ENCODE measurements at regions not wholly inside any gene's neighbourhood (a gene's known extent, or its start where the extent isn't known, plus 50 kb on each side); places are given as distances from the start of the nearest gene placed in this dataset.

DNA sequence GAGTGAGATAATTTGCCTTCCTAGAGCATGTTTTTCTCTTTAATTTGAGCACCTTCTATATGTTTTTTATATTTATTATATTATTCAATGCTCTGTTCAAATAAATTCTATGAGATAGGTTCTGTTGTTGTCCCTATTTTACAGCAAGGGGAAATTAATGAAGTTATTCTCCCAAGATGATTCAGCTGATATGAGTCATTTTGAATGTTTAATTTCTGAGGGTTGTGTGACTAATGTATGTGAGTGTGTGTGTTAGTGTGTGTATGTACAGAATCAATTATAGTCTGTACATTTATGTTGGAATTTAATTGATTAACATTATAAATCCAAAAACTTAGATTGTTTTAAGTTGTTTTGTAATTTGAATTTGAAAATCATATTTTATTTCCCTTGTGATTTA, 1536.7 kb upstream of the B3GALT2 start:
- ATAC-seq (ENCODE audit: low read depth in 2 of 2) (no peak), DNase-seq (no peak)
- H3K36me3 ChIP-seq (ENCODE audit: control insufficient read depth, insufficient read depth, low read length): no peaks in the 10 kb centered on the region
- H3K9me3 ChIP-seq (ENCODE audit: control insufficient read depth in 2 of 2, low read length in 2 of 2): no peaks in the 10 kb centered on the region
- no peaks in the 10 kb centered on the region for H3K4me1 Mint-ChIP-seq
- peaks cover 0 to 3% (median 0%) of the 10 kb centered on the region in 7 donors for H3K9me3 Mint-ChIP-seq
- H3K4me3 ChIP-seq (ENCODE audit: low read depth, low read length): no peak overlapping the region
- no peaks in the 10 kb centered on the region for H3K4me1 ChIP-seq (ENCODE audit: control insufficient read depth, insufficient read depth, low read length, poor library complexity, severe bottlenecking)
- H3K27ac Mint-ChIP-seq: no peak overlapping the region
- no peaks in the 10 kb centered on the region for H3K27me3 ChIP-seq (ENCODE audit: control insufficient read depth, insufficient read depth, low read length)
- no peaks in the 10 kb centered on the region for H3K27me3 Mint-ChIP-seq
- no peak overlapping the region for H3K27ac ChIP-seq (ENCODE audit: insufficient read depth, low read length, poor library complexity, severe bottlenecking)
- H3K4me3 Mint-ChIP-seq: no peak overlapping the region
- H3K36me3 Mint-ChIP-seq: no peaks in the 10 kb centered on the region

GRCh38 chr1:194717941-194718340, 1531.5 kb upstream of the B3GALT2 start:
- Mint-ChIP-seq H3K9me3 (peaks cover 0 to 3% (median 0%) of the 10 kb centered on the region in 7 donors), H3K4me1 (no peaks in the 10 kb centered on the region), H3K27ac (no peak overlapping the region), H3K36me3 (no peaks in the 10 kb centered on the region), H3K27me3 (no peaks in the 10 kb centered on the region), H3K4me3 (no peak overlapping the region)
- no peaks in the 10 kb centered on the region for H3K27me3 ChIP-seq (ENCODE audit: control insufficient read depth, insufficient read depth, low read length)
- no peaks in the 10 kb centered on the region for H3K36me3 ChIP-seq (ENCODE audit: control insufficient read depth, insufficient read depth, low read length)
- H3K27ac ChIP-seq (ENCODE audit: insufficient read depth, low read length, poor library complexity, severe bottlenecking): no peak overlapping the region
- ATAC-seq (ENCODE audit: low read depth in 2 of 2) (no peak), DNase-seq (no peak)
- H3K4me1 ChIP-seq (ENCODE audit: control insufficient read depth, insufficient read depth, low read length, poor library complexity, severe bottlenecking): no peaks in the 10 kb centered on the region
- no peak overlapping the region for H3K4me3 ChIP-seq (ENCODE audit: low read depth, low read length)
- no peaks in the 10 kb centered on the region for H3K9me3 ChIP-seq (ENCODE audit: control insufficient read depth in 2 of 2, low read length in 2 of 2)

- H3K27ac ChIP-seq (ENCODE audit: insufficient read depth, low read length, poor library complexity, severe bottlenecking): no peak overlapping the region
- no peaks in the 10 kb centered on the region for H3K4me1 Mint-ChIP-seq
- DNase-seq: no peak
- H3K36me3 Mint-ChIP-seq: no peaks in the 10 kb centered on the region
- H3K36me3 ChIP-seq (ENCODE audit: control insufficient read depth, insufficient read depth, low read length): no peaks in the 10 kb centered on the region
- peaks cover 0 to 3% (median 0%) of the 10 kb centered on the region in 7 donors for H3K9me3 Mint-ChIP-seq
- no peaks in the 10 kb centered on the region for H3K27me3 ChIP-seq (ENCODE audit: control insufficient read depth, insufficient read depth, low read length)
- ATAC-seq (ENCODE audit: low read depth in 2 of 2): no peak
- H3K9me3 ChIP-seq (ENCODE audit: control insufficient read depth in 2 of 2, low read length in 2 of 2): no peaks in the 10 kb centered on the region
- no peak overlapping the region for H3K4me3 ChIP-seq (ENCODE audit: low read depth, low read length)
- no peaks in the 10 kb centered on the region for H3K4me1 ChIP-seq (ENCODE audit: control insufficient read depth, insufficient read depth, low read length, poor library complexity, severe bottlenecking)
- H3K27ac Mint-ChIP-seq: no peak overlapping the region
- no peak overlapping the region for H3K4me3 Mint-ChIP-seq
- H3K27me3 Mint-ChIP-seq: no peaks in the 10 kb centered on the region
Measured at GRCh38 chr1:194717334-194717733, 1530.9 kb upstream of the B3GALT2 start.

- Mint-ChIP-seq H3K27ac (no peak overlapping the region), H3K4me1 (no peaks in the 10 kb centered on the region), H3K9me3 (peaks cover 0 to 3% (median 0%) of the 10 kb centered on the region in 7 donors), H3K4me3 (no peak overlapping the region), H3K36me3 (no peaks in the 10 kb centered on the region), H3K27me3 (no peaks in the 10 kb centered on the region)
- Histone ChIP-seq H3K27me3 (ENCODE audit: control insufficient read depth, insufficient read depth, low read length) (no peaks in the 10 kb centered on the region), H3K9me3 (ENCODE audit: control insufficient read depth in 2 of 2, low read length in 2 of 2) (no peaks in the 10 kb centered on the region), H3K4me3 (ENCODE audit: low read depth, low read length) (no peak overlapping the region), H3K27ac (ENCODE audit: insufficient read depth, low read length, poor library complexity, severe bottlenecking) (no peak overlapping the region), H3K36me3 (ENCODE audit: control insufficient read depth, insufficient read depth, low read length) (no peaks in the 10 kb centered on the region), H3K4me1 (ENCODE audit: control insufficient read depth, insufficient read depth, low read length, poor library complexity, severe bottlenecking) (no peaks in the 10 kb centered on the region)
- DNase-seq (no peak), ATAC-seq (ENCODE audit: low read depth in 2 of 2) (no peak)
Measured at GRCh38 chr1:194710671-194711070, 1524.3 kb upstream of the B3GALT2 start.

GRCh38 chr1:194709439-194709838, 1523.0 kb upstream of the B3GALT2 start:
- DNase-seq (no peak), ATAC-seq (ENCODE audit: low read depth in 2 of 2) (no peak)
- peak overlapping the region in 1 of 4 donors; percentile 29 for H3K4me3 Mint-ChIP-seq
- Histone ChIP-seq H3K9me3 (ENCODE audit: control insufficient read depth in 2 of 2, low read length in 2 of 2) (no peaks in the 10 kb centered on the region), H3K4me1 (ENCODE audit: control insufficient read depth, insufficient read depth, low read length, poor library complexity, severe bottlenecking) (no peaks in the 10 kb centered on the region), H3K27ac (ENCODE audit: insufficient read depth, low read length, poor library complexity, severe bottlenecking) (no peak overlapping the region), H3K27me3 (ENCODE audit: control insufficient read depth, insufficient read depth, low read length) (no peaks in the 10 kb centered on the region), H3K36me3 (ENCODE audit: control insufficient read depth, insufficient read depth, low read length) (no peaks in the 10 kb centered on the region), H3K4me3 (ENCODE audit: low read depth, low read length) (no peak overlapping the region)
- no peak overlapping the region for H3K27ac Mint-ChIP-seq
- no peaks in the 10 kb centered on the region for H3K27me3 Mint-ChIP-seq
- no peaks in the 10 kb centered on the region for H3K36me3 Mint-ChIP-seq
- H3K9me3 Mint-ChIP-seq: peaks cover 0 to 1% (median 0%) of the 10 kb centered on the region in 7 donors
- no peaks in the 10 kb centered on the region for H3K4me1 Mint-ChIP-seq

DNA sequence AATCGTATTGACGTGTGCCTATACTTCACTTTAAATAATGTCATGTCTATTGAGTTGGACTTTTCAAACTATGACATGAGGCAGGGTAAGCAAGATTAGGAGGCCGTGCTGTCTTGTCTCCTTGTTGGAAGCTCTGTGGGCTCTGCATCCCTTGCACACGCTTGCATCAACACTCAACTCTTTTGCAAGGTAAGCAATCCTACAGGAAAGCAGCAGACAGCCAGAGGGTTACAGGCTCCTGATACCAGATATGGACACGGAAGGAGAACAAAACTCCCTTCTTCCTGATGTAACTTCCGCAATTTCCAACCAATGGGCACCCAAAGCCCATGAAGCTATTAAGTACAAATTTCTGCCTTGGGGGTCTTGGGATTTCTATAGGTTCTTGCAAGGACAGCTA, 1520.7 kb upstream of the B3GALT2 start:
- peaks cover 0 to 1% (median 0%) of the 10 kb centered on the region in 7 donors for H3K9me3 Mint-ChIP-seq
- ATAC-seq (ENCODE audit: low read depth in 2 of 2): no peak
- Histone ChIP-seq H3K9me3 (ENCODE audit: control insufficient read depth in 2 of 2, low read length in 2 of 2) (no peaks in the 10 kb centered on the region), H3K27ac (ENCODE audit: insufficient read depth, low read length, poor library complexity, severe bottlenecking) (no peak overlapping the region), H3K4me3 (ENCODE audit: low read depth, low read length) (no peak overlapping the region), H3K4me1 (ENCODE audit: control insufficient read depth, insufficient read depth, low read length, poor library complexity, severe bottlenecking) (no peaks in the 10 kb centered on the region), H3K27me3 (ENCODE audit: control insufficient read depth, insufficient read depth, low read length) (no peaks in the 10 kb centered on the region), H3K36me3 (ENCODE audit: control insufficient read depth, insufficient read depth, low read length) (no peaks in the 10 kb centered on the region)
- H3K4me3 Mint-ChIP-seq: no peak overlapping the region
- no peak for DNase-seq
- H3K27ac Mint-ChIP-seq: no peak overlapping the region
- H3K4me1 Mint-ChIP-seq: no peaks in the 10 kb centered on the region
- no peaks in the 10 kb centered on the region for H3K27me3 Mint-ChIP-seq
- H3K36me3 Mint-ChIP-seq: no peaks in the 10 kb centered on the region

GRCh38 chr1:194705123-194705854, 1518.9 kb upstream of the B3GALT2 start:
- DNase-seq (no peak), ATAC-seq (ENCODE audit: low read depth in 2 of 2) (no peak)
- Histone ChIP-seq H3K36me3 (ENCODE audit: control insufficient read depth, insufficient read depth, low read length) (no peaks in the 10 kb centered on the region), H3K27me3 (ENCODE audit: control insufficient read depth, insufficient read depth, low read length) (no peaks in the 10 kb centered on the region), H3K4me3 (ENCODE audit: low read depth, low read length) (no peak overlapping the region), H3K4me1 (ENCODE audit: control insufficient read depth, insufficient read depth, low read length, poor library complexity, severe bottlenecking) (no peaks in the 10 kb centered on the region), H3K27ac (ENCODE audit: insufficient read depth, low read length, poor library complexity, severe bottlenecking) (no peak overlapping the region), H3K9me3 (ENCODE audit: control insufficient read depth in 2 of 2, low read length in 2 of 2) (no peaks in the 10 kb centered on the region)
- H3K27ac Mint-ChIP-seq: no peak overlapping the region
- H3K36me3 Mint-ChIP-seq: no peaks in the 10 kb centered on the region
- peaks cover 0 to 1% (median 0%) of the 10 kb centered on the region in 7 donors for H3K9me3 Mint-ChIP-seq
- H3K4me3 Mint-ChIP-seq: no peak overlapping the region
- H3K4me1 Mint-ChIP-seq: no peaks in the 10 kb centered on the region
- no peaks in the 10 kb centered on the region for H3K27me3 Mint-ChIP-seq

DNA sequence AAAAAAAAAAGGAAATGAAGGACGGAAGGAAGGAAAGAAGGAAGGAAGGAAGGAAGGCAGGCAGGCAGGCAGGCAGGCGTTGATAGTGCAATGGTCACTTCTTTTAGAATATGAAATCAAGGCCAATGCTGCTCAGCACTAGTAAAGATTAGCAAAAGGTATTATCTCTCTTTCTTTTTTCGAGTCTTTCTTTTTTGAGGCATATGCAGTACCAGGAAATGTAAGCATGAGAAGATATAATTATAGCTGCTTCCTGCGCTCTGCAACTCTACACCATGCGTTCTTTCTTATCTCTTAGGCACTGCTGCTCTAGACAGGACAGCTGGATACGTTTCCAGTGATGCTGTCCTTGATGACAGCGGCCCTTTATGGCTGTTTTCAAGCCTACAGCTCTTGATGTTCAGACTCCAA, 1512.5 kb upstream of the B3GALT2 start:
- no peaks in the 10 kb centered on the region for H3K36me3 ChIP-seq (ENCODE audit: control insufficient read depth, insufficient read depth, low read length)
- H3K9me3 ChIP-seq (ENCODE audit: control insufficient read depth in 2 of 2, low read length in 2 of 2): no peaks in the 10 kb centered on the region
- Mint-ChIP-seq H3K4me1 (no peaks in the 10 kb centered on the region), H3K9me3 (peaks cover 0 to 5% (median 0%) of the 10 kb centered on the region in 7 donors), H3K4me3 (peak overlapping the region in 1 of 4 donors; percentile 63), H3K36me3 (no peaks in the 10 kb centered on the region), H3K27me3 (no peaks in the 10 kb centered on the region), H3K27ac (no peak overlapping the region)
- no peak overlapping the region for H3K4me3 ChIP-seq (ENCODE audit: low read depth, low read length)
- H3K27me3 ChIP-seq (ENCODE audit: control insufficient read depth, insufficient read depth, low read length): no peaks in the 10 kb centered on the region
- no peak for ATAC-seq (ENCODE audit: low read depth in 2 of 2)
- no peak overlapping the region for H3K27ac ChIP-seq (ENCODE audit: insufficient read depth, low read length, poor library complexity, severe bottlenecking)
- no peaks in the 10 kb centered on the region for H3K4me1 ChIP-seq (ENCODE audit: control insufficient read depth, insufficient read depth, low read length, poor library complexity, severe bottlenecking)
- DNase-seq: no peak

Data from CD4-positive, CD25-positive, alpha-beta regulatory T cell (primary cell).